Activated T-cell treated with anti-CD3 and anti-CD28 coated beads, Interleukin-2, amount 50 U/mL, for 24 hours (primary cell): ENCODE measurements at regions not wholly inside any gene's neighbourhood (a gene's known extent, or its start where the extent isn't known, plus 50 kb on each side); places are given as distances from the start of the nearest gene placed in this dataset.
"Not testable (repeated sequence)": the region's sequence is repeated elsewhere in the genome, so short reads cannot be mapped to it uniquely, and the experiment has no call there.

ENCODE experiments used
- DNase-seq: peaks from one replicate; pipeline ENCODE4 v3.0.0-alpha.2; 2020
- H3K27ac Mint-ChIP-seq: 2 replicates; pipeline ENCODE4 v1.8.0; 2020; ENCODE audit warnings: mild to moderate bottlenecking, mixed read lengths
- H3K27me3 Mint-ChIP-seq: 2 replicates; pipeline ENCODE4 v1.8.0; 2020; ENCODE audit warnings: mixed read lengths
- H3K36me3 Mint-ChIP-seq: 2 replicates; pipeline ENCODE4 v1.8.0; 2020; ENCODE audit warnings: low read depth, mixed read lengths
- H3K4me1 Mint-ChIP-seq: 2 replicates; pipeline ENCODE4 v1.8.0; 2020; ENCODE audit warnings: low read depth, mixed read lengths
- H3K4me3 Mint-ChIP-seq: 2 replicates; pipeline ENCODE4 v1.8.0; 2020; ENCODE audit warnings: mild to moderate bottlenecking, moderate library complexity, mixed read lengths
- H3K9me3 Mint-ChIP-seq: 2 replicates; pipeline ENCODE4 v1.8.0; 2020; ENCODE audit warnings: mixed read lengths

GRCh38 chr13:56713656-56714055 is 427.1 kb upstream of the PRR20A start:
- Mint-ChIP-seq H3K27me3 (no peaks in the 10 kb centered on the region), H3K27ac (no peak overlapping the region), H3K36me3 (no peaks in the 10 kb centered on the region)

GRCh38 chr13:56718791-56719190 is 421.9 kb upstream of the PRR20A start:
- Mint-ChIP-seq H3K36me3 (no peaks in the 10 kb centered on the region), H3K9me3 (peaks cover 21% of the 10 kb centered on the region), H3K4me1 (no peaks in the 10 kb centered on the region), H3K27me3 (no peaks in the 10 kb centered on the region), H3K4me3 (no peak overlapping the region), H3K27ac (no peak overlapping the region)
- DNase-seq, result no peak

More at GRCh38 chr13:56713656-56714055, 427.1 kb upstream of the PRR20A start:
- no peak overlapping the region for H3K4me3 Mint-ChIP-seq
- DNase-seq, result no peak
- peaks cover 12% of the 10 kb centered on the region for H3K9me3 Mint-ChIP-seq
- H3K4me1 Mint-ChIP-seq, result no peaks in the 10 kb centered on the region

DNA sequence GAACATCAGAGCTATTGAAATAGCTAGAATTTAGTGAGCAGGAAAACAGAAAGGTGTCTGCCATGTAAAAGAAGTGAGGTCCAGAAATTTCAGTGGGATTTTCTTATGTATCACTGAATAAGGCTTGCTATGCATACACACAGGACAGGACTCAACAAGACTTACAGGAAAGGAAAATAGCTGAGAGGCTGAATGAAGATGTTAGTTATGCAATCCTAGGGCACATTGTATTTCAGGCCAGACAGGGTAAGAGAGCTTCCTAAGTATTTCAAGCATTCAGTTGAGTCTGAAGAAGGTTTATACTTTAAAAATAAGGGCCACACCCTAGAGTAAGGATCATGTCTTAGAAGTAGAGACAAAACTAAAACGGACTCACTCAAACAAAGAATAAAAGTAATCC is 419.9 kb upstream of the PRR20A start:
- no peaks in the 10 kb centered on the region for H3K27me3 Mint-ChIP-seq
- no peak for DNase-seq
- no peaks in the 10 kb centered on the region for H3K36me3 Mint-ChIP-seq
- H3K9me3 Mint-ChIP-seq, result peaks cover 22% of the 10 kb centered on the region
- H3K4me1 Mint-ChIP-seq, result no peaks in the 10 kb centered on the region
- H3K4me3 Mint-ChIP-seq, result no peak overlapping the region
- H3K27ac Mint-ChIP-seq, result no peak overlapping the region

GRCh38 chr13:56735537-56735942 is 405.2 kb upstream of the PRR20A start:
- Mint-ChIP-seq H3K27ac (no peak overlapping the region), H3K27me3 (no peaks in the 10 kb centered on the region), H3K9me3 (peaks cover 30% of the 10 kb centered on the region), H3K4me1 (no peaks in the 10 kb centered on the region), H3K36me3 (no peaks in the 10 kb centered on the region), H3K4me3 (no peak overlapping the region)
- no peak for DNase-seq

DNA sequence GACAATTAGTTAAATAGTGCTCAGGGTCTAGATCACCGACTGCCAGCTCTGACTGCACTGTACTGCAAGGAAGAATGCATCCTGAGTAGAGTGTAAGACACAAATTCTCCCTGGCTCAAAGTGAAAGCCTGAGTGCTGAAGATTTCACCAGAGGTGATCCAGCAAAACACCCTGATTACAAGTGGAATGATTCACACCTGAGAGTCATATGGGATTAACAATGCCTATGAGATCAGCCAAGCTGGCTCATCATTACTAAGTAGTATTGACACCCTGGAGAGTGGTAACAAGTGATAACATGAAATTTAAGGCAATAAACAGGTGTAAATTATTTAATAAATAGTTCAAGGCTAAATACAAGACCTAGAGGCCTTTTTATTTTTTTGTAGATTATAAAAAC is 403.8 kb upstream of the PRR20A start:
- DNase-seq, result no peak
- Mint-ChIP-seq H3K4me1 (no peaks in the 10 kb centered on the region), H3K27ac (no peak overlapping the region), H3K4me3 (no peak overlapping the region), H3K36me3 (no peaks in the 10 kb centered on the region), H3K9me3 (peaks cover 32% of the 10 kb centered on the region), H3K27me3 (no peaks in the 10 kb centered on the region)

GRCh38 chr13:56752636-56753035 is 388.1 kb upstream of the PRR20A start:
- Mint-ChIP-seq H3K4me3 (no peak overlapping the region), H3K9me3 (peaks cover 12% of the 10 kb centered on the region), H3K27ac (no peak overlapping the region), H3K4me1 (no peaks in the 10 kb centered on the region), H3K27me3 (no peaks in the 10 kb centered on the region), H3K36me3 (no peaks in the 10 kb centered on the region)
- no peak for DNase-seq

GRCh38 chr13:56755181-56755935 is 385.4 kb upstream of the PRR20A start:
- no peak overlapping the region for H3K27ac Mint-ChIP-seq
- no peak overlapping the region for H3K4me3 Mint-ChIP-seq
- no peaks in the 10 kb centered on the region for H3K27me3 Mint-ChIP-seq
- no peaks in the 10 kb centered on the region for H3K36me3 Mint-ChIP-seq
- peaks cover 19% of the 10 kb centered on the region for H3K9me3 Mint-ChIP-seq
- no peaks in the 10 kb centered on the region for H3K4me1 Mint-ChIP-seq
- no peak for DNase-seq

GRCh38 chr13:56763333-56763732 is 377.4 kb upstream of the PRR20A start:
- not testable (repeated sequence) for H3K27ac Mint-ChIP-seq, H3K36me3 Mint-ChIP-seq
- peaks cover 27% of the 10 kb centered on the region for H3K9me3 Mint-ChIP-seq

GRCh38 chr13:56773148-56773547 is 367.6 kb upstream of the PRR20A start:
- Mint-ChIP-seq H3K27ac (no peak overlapping the region), H3K9me3 (peaks cover 14% of the 10 kb centered on the region), H3K4me1 (no peaks in the 10 kb centered on the region), H3K36me3 (no peaks in the 10 kb centered on the region), H3K4me3 (no peak overlapping the region), H3K27me3 (no peaks in the 10 kb centered on the region)
- no peak for DNase-seq

More at GRCh38 chr13:56763333-56763732, 377.4 kb upstream of the PRR20A start:
- H3K4me1 Mint-ChIP-seq, DNase-seq, H3K27me3 Mint-ChIP-seq, H3K4me3 Mint-ChIP-seq: not testable (repeated sequence)

DNA sequence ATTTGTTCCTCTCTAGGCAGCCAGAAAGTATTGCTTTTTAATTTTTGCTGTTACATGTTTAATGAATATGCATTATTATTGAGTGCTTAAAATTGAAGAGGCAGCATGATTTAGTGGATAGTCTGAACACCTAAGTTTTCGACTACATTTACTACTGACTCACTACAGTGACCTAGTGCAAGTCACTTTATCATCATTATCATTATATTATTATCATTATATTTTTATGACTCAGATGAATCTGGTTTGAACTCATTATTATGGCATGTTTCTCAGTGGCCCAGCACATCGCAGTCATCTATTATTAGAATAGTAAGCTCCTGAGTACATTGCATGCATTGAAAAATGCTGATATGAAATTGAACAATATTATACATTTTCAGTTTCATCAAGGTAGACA is 351.2 kb upstream of the PRR20A start:
- no peaks in the 10 kb centered on the region for H3K27me3 Mint-ChIP-seq

GRCh38 chr13:56837161-56837560 is 303.6 kb upstream of the PRR20A start:
- H3K36me3 Mint-ChIP-seq, result no peaks in the 10 kb centered on the region
- no peak overlapping the region for H3K4me3 Mint-ChIP-seq
- H3K4me1 Mint-ChIP-seq, result no peaks in the 10 kb centered on the region
- no peak overlapping the region for H3K27ac Mint-ChIP-seq
- H3K27me3 Mint-ChIP-seq, result no peaks in the 10 kb centered on the region
- DNase-seq, result no peak
- H3K9me3 Mint-ChIP-seq, result peaks cover 14% of the 10 kb centered on the region

More for the DNA sequence above, 351.2 kb upstream of the PRR20A start:
- H3K9me3 Mint-ChIP-seq, result peaks cover 6% of the 10 kb centered on the region
- no peak overlapping the region for H3K4me3 Mint-ChIP-seq
- H3K36me3 Mint-ChIP-seq, result no peaks in the 10 kb centered on the region
- no peak overlapping the region for H3K27ac Mint-ChIP-seq
- DNase-seq, result no peak
- no peaks in the 10 kb centered on the region for H3K4me1 Mint-ChIP-seq

- DNase-seq, result no peak
- Mint-ChIP-seq H3K9me3 (peaks cover 34% of the 10 kb centered on the region), H3K4me1 (no peaks in the 10 kb centered on the region), H3K27me3 (no peaks in the 10 kb centered on the region), H3K27ac (no peak overlapping the region), H3K36me3 (no peaks in the 10 kb centered on the region), H3K4me3 (no peak overlapping the region)
Measured at GRCh38 chr13:56850852-56851251, 289.9 kb upstream of the PRR20A start.

GRCh38 chr13:56861476-56861875 is 279.2 kb upstream of the PRR20A start:
- DNase-seq, result no peak
- Mint-ChIP-seq H3K4me3 (no peak overlapping the region), H3K27ac (no peak overlapping the region), H3K4me1 (no peaks in the 10 kb centered on the region), H3K9me3 (peaks cover 15% of the 10 kb centered on the region), H3K27me3 (no peaks in the 10 kb centered on the region), H3K36me3 (no peaks in the 10 kb centered on the region)

- H3K4me1 Mint-ChIP-seq, result no peaks in the 10 kb centered on the region
- H3K36me3 Mint-ChIP-seq, result no peaks in the 10 kb centered on the region
- no peak overlapping the region for H3K27ac Mint-ChIP-seq
- no peaks in the 10 kb centered on the region for H3K27me3 Mint-ChIP-seq
- H3K9me3 Mint-ChIP-seq, result peaks cover 12% of the 10 kb centered on the region
- no peak overlapping the region for H3K4me3 Mint-ChIP-seq
- DNase-seq, result no peak
Measured at GRCh38 chr13:56864451-56864850, 276.3 kb upstream of the PRR20A start.

DNA sequence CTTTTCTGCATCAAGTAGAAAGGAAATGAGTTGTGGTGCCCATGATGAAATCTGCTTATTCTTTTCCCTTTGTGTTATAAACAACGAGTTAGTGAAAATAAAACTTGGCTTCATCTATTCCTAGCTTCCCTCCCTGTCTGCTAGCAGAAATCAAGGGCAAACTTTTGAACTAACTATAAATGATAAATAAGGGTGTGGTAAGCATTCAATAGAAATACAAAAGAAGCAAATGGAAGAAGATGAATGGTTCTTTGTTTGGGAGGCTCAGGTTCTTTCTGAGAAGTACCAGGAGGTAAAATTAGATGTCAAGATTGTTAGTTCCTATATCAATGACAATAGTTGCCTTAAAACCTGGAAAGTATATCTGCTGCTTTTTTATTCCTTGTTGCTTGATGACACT is 275.3 kb upstream of the PRR20A start:
- Mint-ChIP-seq H3K36me3 (no peaks in the 10 kb centered on the region), H3K9me3 (peaks cover 14% of the 10 kb centered on the region), H3K4me1 (no peaks in the 10 kb centered on the region), H3K27me3 (no peaks in the 10 kb centered on the region), H3K4me3 (no peak overlapping the region), H3K27ac (no peak overlapping the region)
- no peak for DNase-seq

GRCh38 chr13:56869671-56870070 is 271.0 kb upstream of the PRR20A start:
- H3K27ac Mint-ChIP-seq, result no peak overlapping the region
- H3K4me1 Mint-ChIP-seq, result no peaks in the 10 kb centered on the region
- no peak for DNase-seq
- no peak overlapping the region for H3K4me3 Mint-ChIP-seq
- peaks cover 8% of the 10 kb centered on the region for H3K9me3 Mint-ChIP-seq
- H3K27me3 Mint-ChIP-seq, result no peaks in the 10 kb centered on the region
- H3K36me3 Mint-ChIP-seq, result no peaks in the 10 kb centered on the region
